Neutrophil (primary cell): ENCODE measurements at regions not wholly inside any gene's neighbourhood (a gene's known extent, or its start where the extent isn't known, plus 50 kb on each side); places are given as distances from the start of the nearest gene placed in this dataset.

Experiments
- H3K27ac ChIP-seq: fragments of 200-600 bp; sonication (generic); 2 replicates; pipeline ENCODE4 v1.5.1; 2016; ENCODE audit warnings: mild to moderate bottlenecking, moderate library complexity
- H3K27me3 ChIP-seq: fragments of 200-600 bp; sonication (generic); 2 replicates; pipeline ENCODE4 v1.6.0; 2016; ENCODE audit warnings: mild to moderate bottlenecking
- H3K36me3 ChIP-seq: fragments of 200-600 bp; sonication (generic); 2 replicates; pipeline ENCODE4 v1.5.1; 2017
- H3K4me1 ChIP-seq, 2 experiments: fragments of 200-600 bp in 1 of 2; sonication (generic) in 1 of 2; 1 replicate in 1 of 2; 2 replicates in 1 of 2; pipeline versions ENCODE4 v1.5.1 to v1.6.1; 2013 to 2016; ENCODE audit warnings: low read depth in 1 of 2, low read length in 1 of 2, mild to moderate bottlenecking in 1 of 2, moderate library complexity in 1 of 2; ENCODE audit not compliant: control insufficient read depth in 1 of 2, insufficient read depth in 1 of 2
- H3K4me3 ChIP-seq, 2 experiments: fragments of 200-600 bp in 1 of 2; sonication (generic) in 1 of 2; 1 replicate in 1 of 2; 2 replicates in 1 of 2; pipeline ENCODE4 v1.5.1; 2013 to 2016; ENCODE audit warnings: low read depth in 1 of 2, low read length in 1 of 2, mild to moderate bottlenecking in 1 of 2, moderate library complexity in 1 of 2
- H3K9me3 ChIP-seq: fragments of 200-600 bp; sonication (generic); 2 replicates; pipeline ENCODE4 v1.5.1; 2016
- TF ChIP-seq, protein P1 (sequence below): fragments of 200-600 bp; sonication (generic); IDR thresholded peaks from 2 replicates; pipeline ENCODE4 v1.5.1; 2016; ENCODE audit warnings: antibody characterized with exemption

DNA sequence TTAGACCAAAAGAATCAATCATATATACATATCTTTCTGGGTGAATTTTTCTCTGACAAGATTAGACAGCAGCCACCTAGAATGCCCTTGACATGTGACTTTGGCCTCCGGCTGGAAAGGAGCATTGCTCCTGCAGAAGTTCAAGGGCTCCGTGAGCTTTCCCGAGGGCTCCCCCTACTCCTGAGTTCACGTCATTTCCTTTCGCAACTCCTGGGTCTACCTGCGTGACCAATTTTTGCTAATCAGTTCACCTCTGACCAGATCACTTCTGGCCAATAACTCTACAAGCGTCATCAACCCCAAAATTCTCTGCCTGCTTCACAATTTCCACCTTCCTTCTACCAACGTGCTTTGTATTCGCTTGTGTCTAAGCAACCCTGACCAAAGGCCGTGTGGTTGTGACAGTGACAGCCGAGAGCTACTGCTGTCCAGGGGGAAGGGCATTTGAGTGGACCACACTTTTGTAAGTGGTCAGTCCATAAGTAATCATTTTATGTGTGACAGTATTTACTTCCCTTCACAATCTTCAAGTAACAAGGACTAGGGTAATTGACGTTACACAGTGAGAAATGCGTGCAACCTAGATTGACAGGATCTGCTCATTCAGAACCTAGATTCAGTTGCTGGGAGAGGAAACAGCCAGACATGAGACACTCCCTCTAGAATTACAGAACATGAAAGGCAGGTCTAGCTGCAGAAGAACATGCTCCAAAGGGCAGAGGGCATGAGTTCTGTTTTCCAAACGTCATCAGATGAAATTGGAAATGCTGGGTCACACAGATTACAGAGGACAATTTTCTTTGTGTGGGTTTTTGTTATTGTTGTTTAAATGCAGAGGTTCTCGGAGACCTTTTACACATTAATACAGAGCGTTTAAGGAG, 145.9 kb upstream of the SPACA7 start:
- no peaks in the 10 kb centered on the region for H3K9me3 ChIP-seq

GRCh38 chr13:112231451-112232083, 144.6 kb upstream of the SPACA7 start:
- TF ChIP-seq, protein P1, sequence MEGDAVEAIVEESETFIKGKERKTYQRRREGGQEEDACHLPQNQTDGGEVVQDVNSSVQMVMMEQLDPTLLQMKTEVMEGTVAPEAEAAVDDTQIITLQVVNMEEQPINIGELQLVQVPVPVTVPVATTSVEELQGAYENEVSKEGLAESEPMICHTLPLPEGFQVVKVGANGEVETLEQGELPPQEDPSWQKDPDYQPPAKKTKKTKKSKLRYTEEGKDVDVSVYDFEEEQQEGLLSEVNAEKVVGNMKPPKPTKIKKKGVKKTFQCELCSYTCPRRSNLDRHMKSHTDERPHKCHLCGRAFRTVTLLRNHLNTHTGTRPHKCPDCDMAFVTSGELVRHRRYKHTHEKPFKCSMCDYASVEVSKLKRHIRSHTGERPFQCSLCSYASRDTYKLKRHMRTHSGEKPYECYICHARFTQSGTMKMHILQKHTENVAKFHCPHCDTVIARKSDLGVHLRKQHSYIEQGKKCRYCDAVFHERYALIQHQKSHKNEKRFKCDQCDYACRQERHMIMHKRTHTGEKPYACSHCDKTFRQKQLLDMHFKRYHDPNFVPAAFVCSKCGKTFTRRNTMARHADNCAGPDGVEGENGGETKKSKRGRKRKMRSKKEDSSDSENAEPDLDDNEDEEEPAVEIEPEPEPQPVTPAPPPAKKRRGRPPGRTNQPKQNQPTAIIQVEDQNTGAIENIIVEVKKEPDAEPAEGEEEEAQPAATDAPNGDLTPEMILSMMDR = no peak

More for the DNA sequence above, 145.9 kb upstream of the SPACA7 start:
- no peak overlapping the region for H3K27ac ChIP-seq
- no peaks in the 10 kb centered on the region for H3K4me1 ChIP-seq
- no peaks in the 10 kb centered on the region for H3K27me3 ChIP-seq
- H3K4me3 ChIP-seq = no peak overlapping the region
- no peaks in the 10 kb centered on the region for H3K36me3 ChIP-seq
- TF ChIP-seq, protein P1 = no peak

DNA sequence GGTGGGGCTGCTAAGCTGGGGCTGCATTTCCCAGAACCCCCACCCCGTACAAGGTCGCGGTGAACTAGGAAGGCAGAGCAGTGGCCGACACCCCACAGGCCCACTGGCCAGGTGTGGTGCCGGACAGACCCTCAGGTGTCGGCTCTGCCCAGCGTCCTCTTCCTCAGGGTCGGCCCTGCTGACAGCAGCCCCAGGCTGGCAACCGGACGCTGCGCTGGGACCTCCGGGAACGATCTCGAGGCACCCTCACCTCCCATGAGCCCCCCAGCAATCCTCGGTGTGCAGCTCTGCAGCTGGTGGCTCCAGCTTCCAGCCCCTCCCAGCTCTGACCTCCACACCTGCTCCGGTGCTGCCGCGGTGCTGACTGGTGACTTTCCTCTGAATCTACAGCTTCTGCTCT, 142.9 kb upstream of the SPACA7 start:
- H3K4me3 ChIP-seq = no peak overlapping the region
- H3K36me3 ChIP-seq = no peaks in the 10 kb centered on the region
- TF ChIP-seq, protein P1 = no peak

More at GRCh38 chr13:112231451-112232083, 144.6 kb upstream of the SPACA7 start:
- H3K4me1 ChIP-seq = no peaks in the 10 kb centered on the region
- no peaks in the 10 kb centered on the region for H3K9me3 ChIP-seq
- H3K27me3 ChIP-seq = no peaks in the 10 kb centered on the region
- no peak overlapping the region for H3K4me3 ChIP-seq
- H3K36me3 ChIP-seq = no peaks in the 10 kb centered on the region
- H3K27ac ChIP-seq = no peak overlapping the region

DNA sequence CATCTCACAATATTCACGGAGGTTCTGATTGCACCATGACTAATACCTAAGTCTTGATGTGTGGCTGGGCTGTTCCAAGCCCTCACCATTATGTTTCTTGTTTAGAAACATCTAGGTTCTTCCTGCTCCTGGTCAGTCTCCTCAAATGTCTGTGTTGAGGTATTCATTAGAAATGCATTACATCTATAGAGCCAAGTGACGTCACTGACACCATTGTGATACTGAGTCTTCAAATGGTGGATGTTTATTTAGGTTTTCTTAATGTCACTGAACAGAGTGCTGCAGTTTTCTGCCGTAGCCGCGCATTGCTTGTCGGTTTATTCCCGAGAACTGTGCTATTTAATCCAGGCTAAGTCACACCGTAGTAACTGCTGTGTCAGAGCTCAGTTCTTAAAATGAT, 142.4 kb upstream of the SPACA7 start:
- no peaks in the 10 kb centered on the region for H3K4me1 ChIP-seq
- TF ChIP-seq, protein P1 = no peak
- H3K4me3 ChIP-seq = no peak overlapping the region
- H3K27me3 ChIP-seq = no peaks in the 10 kb centered on the region
- H3K27ac ChIP-seq = no peak overlapping the region
- H3K9me3 ChIP-seq = no peaks in the 10 kb centered on the region
- no peaks in the 10 kb centered on the region for H3K36me3 ChIP-seq

More for the DNA sequence above, 142.9 kb upstream of the SPACA7 start:
- H3K4me1 ChIP-seq = no peaks in the 10 kb centered on the region
- no peaks in the 10 kb centered on the region for H3K9me3 ChIP-seq
- H3K27me3 ChIP-seq = no peaks in the 10 kb centered on the region
- no peak overlapping the region for H3K27ac ChIP-seq

DNA sequence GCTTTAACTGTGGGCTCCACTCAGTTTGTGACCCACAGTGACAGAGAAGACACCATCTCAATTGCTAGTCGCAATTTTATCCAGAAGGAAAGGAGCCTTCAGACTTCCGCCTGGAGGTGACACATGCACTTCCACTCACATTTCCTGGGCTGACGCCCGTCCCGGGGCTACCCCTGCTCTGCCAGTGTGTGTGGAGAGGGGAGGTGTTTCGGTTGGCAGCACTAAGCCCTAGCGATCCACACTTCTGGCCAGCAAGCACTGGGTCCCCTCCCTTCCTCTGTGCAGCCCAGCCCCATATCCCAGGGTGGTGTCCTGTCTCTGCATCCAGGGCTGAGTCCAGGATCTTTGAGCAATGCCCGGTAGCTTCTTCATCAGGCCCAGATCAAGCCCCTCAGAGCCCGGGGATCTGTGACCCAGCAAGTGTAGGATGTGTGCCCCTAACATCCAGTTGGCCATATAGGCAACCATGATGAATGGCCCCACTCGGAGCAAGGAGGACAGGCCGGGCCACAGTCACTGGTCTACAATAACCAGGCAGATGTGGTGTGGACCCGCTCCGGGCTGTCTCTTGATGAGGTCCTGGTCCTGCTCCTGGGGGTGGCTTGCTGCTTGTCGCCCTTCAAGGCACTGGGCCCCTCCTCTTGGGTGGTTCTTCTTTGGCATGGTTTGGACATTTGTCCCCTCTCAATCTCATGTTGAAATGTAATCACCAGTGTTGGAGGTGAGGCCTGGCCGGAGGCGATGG, 141.9 kb upstream of the SPACA7 start:
- H3K36me3 ChIP-seq = no peaks in the 10 kb centered on the region
- H3K27ac ChIP-seq = no peak overlapping the region
- no peaks in the 10 kb centered on the region for H3K9me3 ChIP-seq
- TF ChIP-seq, protein P1 = no peak
- H3K4me1 ChIP-seq = no peaks in the 10 kb centered on the region
- H3K4me3 ChIP-seq = no peak overlapping the region
- no peaks in the 10 kb centered on the region for H3K27me3 ChIP-seq
